HG02938 (cell line): ENCODE measurements at regions not wholly inside any gene's neighbourhood (a gene's known extent, or its start where the extent isn't known, plus 50 kb on each side); places are given as distances from the start of the nearest gene placed in this dataset.
"Not testable (repeated sequence)": the region's sequence is repeated elsewhere in the genome, so short reads cannot be mapped to it uniquely, and the experiment has no call there.

Experiments
- ATAC-seq: cut with Tn5 transposase; IDR thresholded peaks from one replicate; pipeline ENCODE4 v1.9.1; 2021; ENCODE audit warnings: mild to moderate bottlenecking, moderate library complexity; ENCODE audit not compliant: unreplicated experiment

DNA sequence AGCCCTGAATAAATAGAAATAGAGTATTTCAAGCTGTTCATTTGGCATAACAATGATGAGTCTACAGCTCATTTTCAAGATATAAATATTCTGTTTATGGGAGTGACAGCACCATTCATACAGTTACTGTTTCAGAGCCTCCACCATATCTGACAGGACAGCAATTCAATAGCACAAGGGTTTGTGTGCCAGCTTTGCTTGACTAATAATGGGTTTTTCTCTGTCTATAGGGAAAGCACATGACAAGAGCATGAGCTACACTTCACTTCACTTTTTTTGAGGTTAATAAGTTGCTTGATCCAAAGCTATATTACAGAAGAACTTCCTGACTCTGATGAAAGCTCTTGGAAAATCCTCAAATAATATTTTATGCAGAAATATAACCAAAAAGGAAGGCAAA, 297.1 kb downstream of the RPIA start:
- not testable (repeated sequence) for ATAC-seq

DNA sequence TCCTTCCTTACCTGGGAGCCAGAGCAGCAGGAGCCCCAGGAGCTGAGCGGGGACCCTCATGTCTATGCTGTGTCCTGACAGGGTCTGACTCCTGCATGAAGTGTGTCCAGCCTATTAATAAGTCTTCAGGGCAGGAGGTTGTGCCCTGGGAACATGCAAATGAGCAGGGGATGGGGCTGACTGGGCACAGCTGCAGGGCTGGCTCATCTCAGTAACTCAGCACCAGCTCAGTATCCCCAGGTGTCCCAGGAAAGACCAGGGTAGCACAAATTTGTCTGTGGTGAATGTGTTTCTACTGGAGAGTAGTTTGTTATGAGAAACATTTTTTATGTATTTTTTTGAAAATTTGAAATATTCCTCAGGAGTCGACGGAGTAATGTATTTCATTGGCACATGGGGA, 301.3 kb downstream of the RPIA start:
- ATAC-seq: not testable (repeated sequence)

DNA sequence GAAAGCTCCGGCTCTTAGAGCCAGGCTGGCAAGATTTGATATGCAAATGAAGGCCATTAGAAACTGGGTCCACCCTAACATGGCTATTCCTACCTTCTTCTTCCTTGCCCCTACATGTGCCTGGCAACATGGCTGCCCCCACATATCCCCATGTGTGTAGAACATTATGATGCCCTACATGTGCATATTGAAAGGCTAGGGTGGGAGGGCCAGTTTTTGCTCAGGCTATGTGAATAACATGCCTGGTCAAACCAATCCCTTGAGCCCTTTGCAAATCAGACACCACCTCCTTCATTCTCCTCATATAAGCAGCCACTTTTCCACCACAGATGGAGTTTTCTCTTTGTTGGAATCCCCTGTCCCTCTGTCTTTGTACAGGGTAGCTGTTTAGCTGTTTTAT, 303.4 kb downstream of the RPIA start:
- not testable (repeated sequence) for ATAC-seq

DNA sequence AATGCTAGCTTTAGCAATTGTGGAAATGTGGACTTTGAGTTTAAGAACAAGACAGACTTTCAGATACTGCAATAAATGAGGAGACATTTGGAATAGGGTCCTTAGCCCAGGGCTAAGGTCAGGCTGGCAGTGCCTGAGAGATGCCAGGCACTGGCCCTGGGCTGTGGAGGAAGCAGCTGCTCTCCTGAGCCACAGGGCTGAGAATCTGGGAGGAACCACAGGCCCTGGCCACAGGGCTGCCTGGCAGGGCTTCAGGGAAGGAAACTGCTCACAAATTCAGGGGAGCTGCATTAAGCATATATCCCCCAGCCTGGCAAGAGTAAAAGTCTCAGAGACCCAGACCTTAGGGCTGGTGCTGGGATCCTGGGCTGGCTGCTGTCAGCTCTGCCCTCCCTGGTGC, 305.1 kb downstream of the RPIA start:
- ATAC-seq: not testable (repeated sequence)

DNA sequence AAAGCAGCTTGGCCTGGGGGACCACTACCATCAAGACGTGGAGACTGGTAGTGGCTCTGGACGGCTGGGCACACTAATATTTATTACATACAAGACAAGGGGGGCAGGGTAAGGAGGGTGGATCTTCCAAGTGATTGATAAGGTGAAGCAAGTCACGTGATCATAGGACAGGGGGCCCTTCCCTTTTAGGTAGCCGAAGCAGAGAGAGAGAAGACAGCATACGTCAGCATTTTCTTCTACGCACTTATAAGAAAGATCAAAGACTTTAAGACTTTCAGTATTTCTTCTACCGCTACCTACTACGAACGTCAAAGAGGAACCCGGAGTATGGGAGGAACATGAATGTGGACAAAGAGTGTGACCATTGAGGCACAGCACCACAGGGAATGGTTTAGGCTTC, 307.9 kb downstream of the RPIA start:
- no peak for ATAC-seq

DNA sequence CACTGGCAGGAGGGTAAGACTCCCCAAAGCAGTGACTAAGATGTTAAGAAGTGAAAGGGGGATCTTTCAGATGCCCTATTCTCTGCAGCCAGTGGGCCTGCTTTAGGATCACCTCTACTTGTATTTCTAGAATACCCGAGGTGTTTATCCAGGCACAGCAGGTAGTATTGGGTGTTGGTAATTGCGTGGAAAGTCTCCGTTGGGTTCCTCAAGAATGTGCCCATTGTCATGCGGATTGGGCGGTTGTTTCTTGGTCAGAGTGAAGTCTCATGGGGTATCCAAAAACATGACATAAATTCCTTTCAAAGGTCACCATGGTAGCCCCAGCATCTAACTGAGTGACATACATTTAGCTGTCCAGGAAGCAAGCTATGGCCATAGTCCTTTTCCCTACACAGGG, 308.8 kb downstream of the RPIA start:
- ATAC-seq: no peak

DNA sequence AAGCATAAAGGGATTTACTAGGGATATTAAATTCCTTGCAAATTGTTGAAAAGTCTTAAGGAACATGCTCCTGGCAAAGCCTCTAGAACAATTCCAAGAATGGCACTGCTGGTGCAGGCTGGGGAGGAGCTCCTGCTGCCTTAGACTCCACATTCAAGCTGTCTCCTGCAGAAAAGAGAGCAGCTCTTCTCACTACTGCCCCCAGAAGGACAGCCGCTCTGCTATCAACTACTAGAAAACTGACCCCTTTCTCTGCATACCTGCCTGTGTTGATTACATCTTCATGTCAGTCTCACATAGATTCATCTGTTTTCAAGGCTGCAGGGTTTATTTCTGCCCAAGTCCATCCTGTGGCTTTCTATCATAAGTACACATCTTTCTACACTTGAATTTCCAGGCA, 312.8 kb downstream of the RPIA start:
- not testable (repeated sequence) for ATAC-seq

DNA sequence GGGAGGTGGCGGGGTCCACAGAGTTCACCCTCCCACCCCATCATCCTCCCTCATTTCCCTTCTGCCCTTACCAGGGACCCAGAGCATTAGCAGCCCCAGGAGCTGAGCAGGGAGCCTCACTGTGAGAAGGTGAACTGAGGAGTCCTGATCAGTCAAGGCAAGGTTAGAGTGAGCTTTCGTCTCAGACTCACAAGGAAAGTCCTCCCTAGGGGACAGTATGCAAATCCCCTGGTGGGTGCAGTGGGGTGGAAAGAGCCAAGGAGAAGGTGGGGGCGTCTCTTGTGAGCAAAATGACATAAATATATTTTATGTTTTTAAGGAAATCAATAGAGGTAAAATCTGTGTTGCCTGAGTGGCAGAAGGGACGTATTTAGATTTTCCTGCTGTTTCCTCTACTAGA, 329.1 kb downstream of the RPIA start:
- not testable (repeated sequence) for ATAC-seq

DNA sequence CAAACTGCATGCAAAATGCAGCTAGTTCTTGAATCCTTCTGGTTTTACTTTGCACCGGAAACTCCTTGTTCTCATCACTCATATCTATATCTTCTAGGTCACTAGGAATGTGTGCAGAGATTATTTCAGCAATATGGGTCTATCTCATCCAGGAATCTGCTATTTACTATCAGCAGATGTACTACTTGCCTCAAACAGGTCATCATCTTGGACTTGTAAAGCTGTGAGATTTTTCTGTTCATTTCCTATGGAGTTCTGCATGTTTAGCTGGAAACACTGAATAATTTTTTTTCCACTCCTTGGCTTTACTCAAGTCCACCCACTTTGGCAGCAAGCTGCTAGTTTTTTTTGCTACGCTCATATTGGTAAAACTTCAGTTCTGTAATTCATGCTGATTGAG, 334.8 kb downstream of the RPIA start:
- not testable (repeated sequence) for ATAC-seq

DNA sequence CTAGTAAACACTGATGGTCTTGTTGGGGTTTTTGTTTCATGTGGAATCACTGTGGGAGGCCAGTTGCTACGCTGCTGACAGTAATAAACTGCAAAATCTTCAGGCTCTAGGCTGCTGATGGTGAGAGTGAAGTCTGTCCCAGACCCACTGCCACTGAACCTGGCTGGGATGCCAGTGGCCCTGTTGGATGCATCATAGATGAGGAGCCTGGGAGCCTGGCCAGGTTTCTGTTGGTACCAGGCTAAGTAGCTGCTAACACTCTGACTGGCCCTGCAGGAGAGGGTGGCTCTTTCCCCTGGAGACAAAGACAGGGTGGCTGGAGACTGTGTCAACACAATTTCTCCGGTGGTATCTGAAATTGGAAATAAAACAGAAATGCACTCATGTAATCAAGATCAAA, 335.6 kb downstream of the RPIA start:
- ATAC-seq: not testable (repeated sequence)

DNA sequence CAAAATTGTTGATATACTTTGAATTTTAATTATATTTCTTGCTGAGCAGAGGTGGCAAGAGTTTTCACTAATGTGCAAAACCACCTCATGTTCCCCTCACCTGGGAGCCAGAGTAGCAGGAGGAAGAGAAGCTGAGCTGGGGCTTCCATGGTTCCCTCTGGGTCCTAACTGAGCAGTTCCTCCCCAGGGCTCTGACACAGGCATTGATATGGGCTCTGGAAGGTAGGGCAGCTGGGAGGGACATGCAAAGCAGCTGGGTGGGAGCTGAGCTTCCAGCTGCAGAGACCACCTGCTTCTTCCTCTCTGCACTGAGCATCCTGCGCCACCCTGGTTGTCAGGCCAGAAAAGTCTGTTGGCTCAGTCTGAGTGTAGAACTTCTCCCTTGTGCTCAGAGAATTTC, 336.1 kb downstream of the RPIA start:
- ATAC-seq: not testable (repeated sequence)

DNA sequence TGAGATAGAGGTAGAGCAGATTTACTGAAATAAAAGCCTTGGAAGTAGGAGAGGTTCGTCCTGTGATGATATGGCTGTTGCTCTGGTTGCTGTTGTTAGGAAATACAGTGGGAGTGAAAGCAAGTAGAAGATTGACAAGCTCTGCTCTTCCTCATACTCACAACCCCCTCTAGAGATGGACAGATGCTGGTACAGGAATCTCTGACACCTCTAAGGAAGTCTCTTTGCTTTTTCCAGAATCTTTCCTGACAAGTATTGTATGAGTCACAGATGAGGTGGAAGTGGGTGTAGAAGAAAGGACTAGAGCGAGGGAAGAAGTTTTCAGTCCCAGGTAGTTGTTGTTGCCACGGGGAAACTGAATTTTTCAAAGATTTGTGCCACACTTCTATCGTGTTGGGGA, 337.8 kb downstream of the RPIA start:
- not testable (repeated sequence) for ATAC-seq

DNA sequence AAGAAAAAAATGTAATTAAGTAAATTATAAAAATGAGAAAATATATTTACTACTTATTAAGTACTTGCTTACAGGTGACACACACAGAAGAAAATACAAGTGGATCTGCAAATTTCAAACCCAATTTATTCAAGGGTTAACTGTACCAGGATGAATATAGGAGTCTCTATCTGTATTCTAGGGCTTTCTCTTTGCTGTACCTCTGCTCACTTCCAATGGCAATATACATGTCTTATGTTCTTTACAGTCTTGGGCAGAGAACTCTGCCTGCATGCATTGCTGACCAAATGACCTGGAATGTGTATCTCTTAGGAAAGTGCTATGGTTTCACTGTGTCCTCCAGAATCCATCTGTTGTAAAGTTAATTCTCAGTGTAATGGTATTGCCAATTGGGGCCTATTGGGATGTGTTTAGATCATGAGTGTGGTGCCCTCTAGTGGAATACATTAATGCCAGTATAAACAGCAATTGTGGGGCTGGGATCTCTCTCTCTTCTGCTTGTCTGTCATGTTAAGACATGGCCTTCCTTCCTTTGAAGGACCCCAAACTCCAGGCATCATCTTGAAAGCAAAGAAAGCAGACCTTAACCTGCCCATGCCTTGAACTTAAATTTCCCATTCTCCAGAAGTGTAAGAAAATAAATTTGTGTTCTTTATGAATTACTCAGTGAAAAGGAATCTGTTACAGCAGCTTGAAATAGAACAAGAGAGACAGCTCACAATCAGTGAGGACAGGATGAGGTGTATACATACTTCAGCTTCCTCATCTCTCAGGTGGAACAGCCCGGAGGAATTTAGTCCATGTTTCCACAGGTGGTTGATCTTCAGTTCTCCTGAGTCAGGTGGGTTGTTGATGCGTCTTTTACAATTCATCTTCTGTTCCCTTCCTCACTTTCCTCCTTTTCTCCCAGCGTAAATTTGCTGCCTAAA, 356.9 kb downstream of the RPIA start:
- ATAC-seq: peak; percentile 87

DNA sequence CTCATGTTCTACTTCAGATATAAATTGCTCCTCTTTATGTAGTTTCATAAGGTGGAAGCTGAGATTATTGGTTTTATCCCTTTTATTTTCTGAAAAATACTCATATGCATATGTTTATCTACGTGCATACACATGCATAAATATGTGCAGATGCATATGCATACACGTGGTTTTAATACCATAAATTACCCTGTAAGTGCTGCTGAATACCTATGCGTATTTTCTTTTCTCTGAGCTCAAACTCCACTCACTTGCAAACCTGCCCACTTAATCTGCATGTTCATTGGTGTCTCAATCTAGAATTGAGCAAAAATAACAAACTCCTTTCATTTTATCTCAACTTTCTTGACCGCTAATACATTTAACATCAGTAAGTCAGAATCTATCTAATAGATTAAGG, 367.1 kb downstream of the RPIA start:
- not testable (repeated sequence) for ATAC-seq

DNA sequence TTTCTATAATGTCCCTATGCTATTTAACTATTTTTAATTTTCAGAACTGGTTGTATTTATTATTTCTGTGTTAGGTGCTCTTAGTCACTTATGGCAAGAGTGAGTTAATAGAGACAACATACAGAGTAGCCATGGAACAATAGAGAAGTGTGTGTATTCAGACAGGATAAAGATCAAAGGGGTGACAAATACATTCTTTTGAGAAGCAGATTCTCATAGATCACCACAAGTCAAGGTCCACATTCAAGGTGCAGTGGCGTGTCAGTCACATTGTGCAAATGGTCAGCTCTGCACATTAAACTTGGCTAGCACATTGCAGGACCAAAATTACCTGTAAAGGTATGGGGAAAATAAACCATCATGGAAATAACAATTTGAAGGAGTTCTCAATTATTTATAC, 369.7 kb downstream of the RPIA start:
- ATAC-seq: not testable (repeated sequence)

DNA sequence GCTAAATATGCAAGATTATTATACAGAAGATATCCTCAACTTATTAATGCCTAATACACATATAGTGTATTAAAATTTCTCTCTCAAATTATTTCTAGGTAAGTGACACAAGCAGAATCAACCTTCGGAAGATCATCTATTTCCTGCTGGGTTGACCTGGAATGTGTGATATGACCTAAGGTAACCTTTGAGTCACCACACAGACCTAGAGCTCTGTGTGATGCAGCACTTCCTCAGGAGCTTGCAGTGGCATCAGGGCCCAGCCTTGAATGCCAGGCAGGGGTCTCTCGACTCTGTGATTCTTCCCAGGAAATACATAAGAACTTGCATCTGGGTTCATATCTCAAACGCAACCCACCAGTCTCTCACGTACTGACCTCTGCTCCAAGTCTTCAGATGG, 385.3 kb downstream of the RPIA start:
- not testable (repeated sequence) for ATAC-seq

DNA sequence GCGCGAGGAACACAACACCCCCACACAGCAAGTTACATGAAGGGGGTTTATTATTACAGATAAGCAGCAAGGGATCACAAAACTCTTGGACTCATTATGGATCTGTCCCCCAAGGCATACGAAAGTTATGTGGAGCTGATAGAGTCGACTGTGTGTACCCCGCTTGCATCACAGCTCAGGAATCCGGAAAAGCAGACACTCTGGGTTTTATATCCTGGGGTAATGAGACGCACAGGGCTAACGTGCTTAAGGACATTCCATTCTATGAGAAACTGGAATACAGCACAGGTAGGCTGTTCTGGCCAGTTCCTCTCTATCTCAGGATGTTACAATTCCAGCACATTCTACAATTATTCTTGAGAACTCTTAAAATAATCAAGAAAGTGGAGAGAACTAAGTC, 401.4 kb downstream of the RPIA start:
- not testable (repeated sequence) for ATAC-seq

DNA sequence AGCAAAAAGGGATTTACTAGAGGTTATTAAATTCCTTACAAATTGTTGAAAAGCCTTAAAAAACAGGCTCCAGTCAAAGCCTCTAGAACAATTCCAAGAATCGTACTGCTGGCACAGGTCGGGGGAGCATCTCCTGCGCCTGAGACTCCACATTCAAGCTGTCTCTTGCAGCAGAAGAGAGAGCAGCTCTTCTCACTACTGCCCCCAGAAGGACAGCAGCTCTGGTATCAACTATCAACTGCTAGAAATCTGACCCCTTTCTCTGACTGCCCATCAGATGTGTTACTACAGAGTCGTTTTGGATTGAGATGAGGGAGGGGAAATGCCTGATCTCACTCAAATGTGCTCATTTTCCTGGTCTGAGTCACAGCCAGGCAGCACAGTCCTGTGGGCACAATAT, 403.6 kb downstream of the RPIA start:
- ATAC-seq: not testable (repeated sequence)

DNA sequence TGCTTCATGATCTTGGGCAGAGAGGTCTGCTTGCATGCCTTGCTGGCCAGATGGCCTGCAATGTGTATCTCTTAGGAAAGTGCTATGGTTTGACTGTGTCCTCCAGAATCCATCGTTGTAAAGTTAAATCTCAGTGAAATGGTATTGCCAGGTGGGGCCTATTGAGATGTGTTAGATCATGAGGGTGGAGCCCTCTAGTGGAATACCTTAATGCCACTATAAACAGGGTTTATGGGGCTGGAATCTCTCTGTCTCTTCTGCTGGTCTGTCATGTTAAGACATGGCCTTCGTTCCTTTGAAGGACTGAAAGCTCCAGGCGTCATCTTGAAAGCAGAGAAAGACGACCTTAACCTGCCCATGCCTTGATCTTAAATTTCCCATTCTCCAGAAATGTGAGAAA, 411.1 kb downstream of the RPIA start:
- not testable (repeated sequence) for ATAC-seq

DNA sequence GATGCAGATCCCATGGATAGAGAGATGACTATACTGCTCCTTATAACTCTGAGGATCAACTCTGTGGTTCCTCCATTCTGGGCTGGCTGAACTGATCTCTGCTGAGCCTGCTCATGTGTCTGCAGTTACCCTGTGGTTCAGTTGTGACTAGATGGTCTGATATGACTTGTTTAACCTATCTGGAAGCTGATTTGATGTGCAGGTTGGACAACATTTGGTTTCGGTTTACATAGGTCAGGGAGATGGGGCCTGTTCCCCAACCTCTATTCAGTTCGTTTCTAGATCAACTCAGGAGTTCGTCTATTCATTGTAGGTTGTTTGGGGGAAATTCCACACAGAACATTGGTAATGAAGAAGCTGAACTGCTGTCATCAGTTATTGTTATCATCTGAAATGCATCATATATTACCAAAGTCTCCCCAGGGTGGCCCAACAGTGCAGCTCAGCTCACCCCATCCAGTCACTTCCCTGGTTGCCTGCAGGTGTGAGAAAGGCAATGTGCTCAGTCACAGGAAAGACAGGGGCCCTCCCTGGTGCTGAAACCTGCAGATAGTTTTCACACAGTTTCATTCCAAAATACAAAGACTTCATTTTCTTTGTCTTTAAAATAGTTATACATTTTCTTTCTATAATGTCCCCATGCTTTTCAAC, 415.0 kb downstream of the RPIA start:
- not testable (repeated sequence) for ATAC-seq

DNA sequence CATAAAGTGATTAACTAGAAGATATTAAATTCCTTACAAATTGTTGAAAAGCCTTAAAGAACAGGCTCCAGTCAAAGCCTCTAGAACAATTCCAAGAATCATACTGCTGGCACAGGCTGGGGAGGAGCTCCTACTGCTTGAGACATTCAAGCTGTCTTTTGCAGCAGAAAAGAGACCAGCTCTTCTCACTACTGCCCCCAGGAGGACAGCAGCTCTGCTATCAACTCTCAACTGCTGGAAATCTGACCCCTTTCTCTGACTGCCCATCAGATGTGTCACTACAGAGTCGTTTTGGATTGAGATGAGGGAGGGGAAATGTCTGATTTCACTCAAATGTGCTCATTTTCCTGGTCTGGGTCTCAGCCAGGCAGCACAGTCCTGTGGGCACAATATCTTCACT, 421.0 kb downstream of the RPIA start:
- peak; percentile 47 for ATAC-seq

DNA sequence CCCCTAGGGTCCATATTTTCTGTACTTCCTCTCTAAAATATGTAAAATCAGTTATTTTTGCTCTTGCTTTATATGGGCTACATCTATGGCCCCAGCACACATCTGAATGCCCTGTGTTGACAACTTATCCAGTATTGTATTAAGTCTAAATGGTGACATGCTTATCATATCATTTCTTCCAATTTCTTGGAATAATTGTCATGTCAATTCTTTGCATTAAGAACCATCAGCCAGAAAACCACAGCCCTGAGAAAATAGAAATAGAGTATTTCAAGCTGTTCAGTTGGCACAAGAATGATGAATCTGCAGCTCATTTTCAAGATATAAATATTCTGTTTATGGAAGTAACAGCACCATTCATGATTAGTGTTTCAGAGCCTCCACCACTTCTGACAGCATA, 421.8 kb downstream of the RPIA start:
- ATAC-seq: not testable (repeated sequence)
